Liver (tissue), 3 donors: ENCODE measurements at regions not wholly inside any gene's neighbourhood (a gene's known extent, or its start where the extent isn't known, plus 50 kb on each side); places are given as distances from the start of the nearest gene placed in this dataset.

Experiments
- FOXA1 ChIP-seq: IDR thresholded peaks from 2 replicates; pipeline ENCODE4 v1.6.1; 2016; ENCODE audit warnings: antibody characterized with exemption
- GABPA ChIP-seq, 2 donors: IDR thresholded peaks in 1 of 2; conservative IDR thresholded peaks in 1 of 2; 2 replicates each; pipeline ENCODE4 v1.6.1; 2016; ENCODE audit warnings: antibody characterized with exemption in 2 of 2, mild to moderate bottlenecking in 1 of 2, moderate library complexity in 1 of 2
- HNF4A ChIP-seq, 2 donors: conservative IDR thresholded peaks; 2 replicates each; pipeline ENCODE4 v1.6.1; 2016; ENCODE audit warnings: antibody characterized with exemption in 2 of 2, mild to moderate bottlenecking in 2 of 2
- JUND ChIP-seq, 2 donors: IDR thresholded peaks; 2 replicates each; pipeline ENCODE4 v1.6.1; 2016; ENCODE audit warnings: antibody characterized with exemption in 2 of 2
- RAD21 ChIP-seq, 2 donors: IDR thresholded peaks; 2 replicates each; pipeline ENCODE4 v1.6.1; 2016; ENCODE audit warnings: antibody characterized with exemption in 2 of 2, mild to moderate bottlenecking in 2 of 2
- SP1 ChIP-seq: IDR thresholded peaks from 2 replicates; pipeline ENCODE4 v1.6.1; 2018; ENCODE audit warnings: antibody characterized with exemption, mild to moderate bottlenecking
- TAF1 ChIP-seq: conservative IDR thresholded peaks from 2 replicates; pipeline ENCODE4 v1.6.1; 2016; ENCODE audit warnings: antibody characterized with exemption, mild to moderate bottlenecking
- YY1 ChIP-seq: IDR thresholded peaks from 2 replicates; pipeline ENCODE4 v1.6.1; 2016; ENCODE audit warnings: antibody characterized with exemption, mild to moderate bottlenecking
- TF ChIP-seq, protein P1 (sequence below): fragments of 150-350 bp; IDR thresholded peaks from 2 replicates; pipeline ENCODE4 v1.5.1; 2017; ENCODE audit warnings: improper control_type of control experiment, low read depth, low read length; ENCODE audit not compliant: missing input control
- TF ChIP-seq, protein P2 (sequence below): IDR thresholded peaks from 2 replicates; pipeline ENCODE4 v1.6.1; 2016; ENCODE audit warnings: antibody characterized with exemption
- TF ChIP-seq, protein P3 (sequence below): IDR thresholded peaks from 2 replicates; pipeline ENCODE4 v1.6.1; 2016; ENCODE audit warnings: antibody characterized with exemption, mild to moderate bottlenecking
- donor health status: healthy.
- donor health status: healthy.

DNA sequence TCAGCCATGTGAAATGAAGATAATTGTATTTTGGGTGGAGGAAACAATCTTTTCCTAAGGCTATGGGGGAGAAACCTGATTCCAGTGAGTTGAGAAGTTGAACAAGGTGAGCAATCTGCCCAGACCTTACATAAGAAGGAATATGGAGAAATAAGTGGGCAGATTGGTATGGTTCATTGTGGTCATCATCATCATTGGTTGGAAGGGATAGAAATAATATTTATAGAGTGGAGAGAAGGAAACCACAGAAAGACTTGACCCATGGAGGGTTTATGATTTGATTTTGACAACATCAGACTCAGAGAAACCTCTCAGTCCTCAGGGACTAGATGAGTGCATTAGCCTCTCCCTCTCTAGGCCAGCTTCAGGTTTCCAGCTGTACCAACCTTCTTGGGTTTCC, 177.9 kb upstream of the NEIL3 start:
- TF ChIP-seq, protein P1, sequence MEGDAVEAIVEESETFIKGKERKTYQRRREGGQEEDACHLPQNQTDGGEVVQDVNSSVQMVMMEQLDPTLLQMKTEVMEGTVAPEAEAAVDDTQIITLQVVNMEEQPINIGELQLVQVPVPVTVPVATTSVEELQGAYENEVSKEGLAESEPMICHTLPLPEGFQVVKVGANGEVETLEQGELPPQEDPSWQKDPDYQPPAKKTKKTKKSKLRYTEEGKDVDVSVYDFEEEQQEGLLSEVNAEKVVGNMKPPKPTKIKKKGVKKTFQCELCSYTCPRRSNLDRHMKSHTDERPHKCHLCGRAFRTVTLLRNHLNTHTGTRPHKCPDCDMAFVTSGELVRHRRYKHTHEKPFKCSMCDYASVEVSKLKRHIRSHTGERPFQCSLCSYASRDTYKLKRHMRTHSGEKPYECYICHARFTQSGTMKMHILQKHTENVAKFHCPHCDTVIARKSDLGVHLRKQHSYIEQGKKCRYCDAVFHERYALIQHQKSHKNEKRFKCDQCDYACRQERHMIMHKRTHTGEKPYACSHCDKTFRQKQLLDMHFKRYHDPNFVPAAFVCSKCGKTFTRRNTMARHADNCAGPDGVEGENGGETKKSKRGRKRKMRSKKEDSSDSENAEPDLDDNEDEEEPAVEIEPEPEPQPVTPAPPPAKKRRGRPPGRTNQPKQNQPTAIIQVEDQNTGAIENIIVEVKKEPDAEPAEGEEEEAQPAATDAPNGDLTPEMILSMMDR = no peak
- TF ChIP-seq, protein P2, sequence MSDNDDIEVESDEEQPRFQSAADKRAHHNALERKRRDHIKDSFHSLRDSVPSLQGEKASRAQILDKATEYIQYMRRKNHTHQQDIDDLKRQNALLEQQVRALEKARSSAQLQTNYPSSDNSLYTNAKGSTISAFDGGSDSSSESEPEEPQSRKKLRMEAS = no peak
- TF ChIP-seq YY1 = no peak
- TF ChIP-seq TAF1 = no peak
- TF ChIP-seq, protein P3, sequence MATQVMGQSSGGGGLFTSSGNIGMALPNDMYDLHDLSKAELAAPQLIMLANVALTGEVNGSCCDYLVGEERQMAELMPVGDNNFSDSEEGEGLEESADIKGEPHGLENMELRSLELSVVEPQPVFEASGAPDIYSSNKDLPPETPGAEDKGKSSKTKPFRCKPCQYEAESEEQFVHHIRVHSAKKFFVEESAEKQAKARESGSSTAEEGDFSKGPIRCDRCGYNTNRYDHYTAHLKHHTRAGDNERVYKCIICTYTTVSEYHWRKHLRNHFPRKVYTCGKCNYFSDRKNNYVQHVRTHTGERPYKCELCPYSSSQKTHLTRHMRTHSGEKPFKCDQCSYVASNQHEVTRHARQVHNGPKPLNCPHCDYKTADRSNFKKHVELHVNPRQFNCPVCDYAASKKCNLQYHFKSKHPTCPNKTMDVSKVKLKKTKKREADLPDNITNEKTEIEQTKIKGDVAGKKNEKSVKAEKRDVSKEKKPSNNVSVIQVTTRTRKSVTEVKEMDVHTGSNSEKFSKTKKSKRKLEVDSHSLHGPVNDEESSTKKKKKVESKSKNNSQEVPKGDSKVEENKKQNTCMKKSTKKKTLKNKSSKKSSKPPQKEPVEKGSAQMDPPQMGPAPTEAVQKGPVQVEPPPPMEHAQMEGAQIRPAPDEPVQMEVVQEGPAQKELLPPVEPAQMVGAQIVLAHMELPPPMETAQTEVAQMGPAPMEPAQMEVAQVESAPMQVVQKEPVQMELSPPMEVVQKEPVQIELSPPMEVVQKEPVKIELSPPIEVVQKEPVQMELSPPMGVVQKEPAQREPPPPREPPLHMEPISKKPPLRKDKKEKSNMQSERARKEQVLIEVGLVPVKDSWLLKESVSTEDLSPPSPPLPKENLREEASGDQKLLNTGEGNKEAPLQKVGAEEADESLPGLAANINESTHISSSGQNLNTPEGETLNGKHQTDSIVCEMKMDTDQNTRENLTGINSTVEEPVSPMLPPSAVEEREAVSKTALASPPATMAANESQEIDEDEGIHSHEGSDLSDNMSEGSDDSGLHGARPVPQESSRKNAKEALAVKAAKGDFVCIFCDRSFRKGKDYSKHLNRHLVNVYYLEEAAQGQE = no peak
- TF ChIP-seq FOXA1 = no peak
- no peak for TF ChIP-seq SP1
- no peak for TF ChIP-seq RAD21 (IDR thresholded peaks at IDR 0.05)
- TF ChIP-seq JUND (IDR thresholded peaks at IDR 0.05) = no peak
- no peak for TF ChIP-seq GABPA (IDR thresholded peaks at IDR 0.05 in 1 of 2, conservative IDR thresholded peaks at IDR 0.05 in 1 of 2)
- TF ChIP-seq HNF4A (conservative IDR thresholded peaks at IDR 0.05) = no peak
